ENCODE measurements at regions not wholly inside any gene's neighbourhood (a gene's known extent, or its start where the extent isn't known, plus 50 kb on each side); places are given as distances from the start of the nearest gene placed in this dataset.

DNA sequence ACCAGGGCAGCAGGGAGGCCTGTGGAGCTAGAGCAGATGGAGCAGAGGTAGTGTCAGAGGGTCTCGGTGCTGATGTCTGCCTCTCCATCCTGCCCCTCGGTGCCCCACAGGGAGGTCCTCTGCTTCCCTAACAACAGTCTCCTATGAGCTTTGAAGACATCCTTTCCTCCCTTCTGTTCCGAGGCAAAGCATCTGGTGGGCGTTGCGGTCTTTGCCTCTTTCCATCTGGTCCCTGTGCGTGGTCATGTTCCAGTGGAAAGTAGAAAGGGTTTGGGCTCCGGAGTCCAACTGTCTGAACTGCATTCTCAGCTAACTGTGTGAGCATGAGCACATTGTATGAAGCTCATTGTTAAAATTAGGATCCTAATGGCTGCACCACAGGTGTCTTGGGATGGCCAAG is 370.6 kb downstream of the AACS start:
- dilution Hi-C loops (cut with MboI; ENCODE audit: extremely low pct_ligation_motif_present, low sequenced_read_pairs), result no loop called here
- intact Hi-C loops (cut with micrococcal nuclease), result no loop called here
- ChIA-PET CTCF (no interaction called here), POLR2A (no interaction called here)
- no peaks in the 10 kb centered on the region for H3K4me1 ChIP-seq (ENCODE audit: control insufficient read depth, extremely low read depth, insufficient read depth, low read length)
- TF ChIP-seq EZH2 (IDR thresholded peaks at IDR 0.05; ENCODE audit: borderline replicate concordance, low read depth, low read length, severe bottlenecking), result no peak
- TF ChIP-seq POLR2AphosphoS5 (IDR thresholded peaks at IDR 0.05; ENCODE audit: insufficient read depth, low read depth, low read length), result no peak
- TF ChIP-seq, protein P1, sequence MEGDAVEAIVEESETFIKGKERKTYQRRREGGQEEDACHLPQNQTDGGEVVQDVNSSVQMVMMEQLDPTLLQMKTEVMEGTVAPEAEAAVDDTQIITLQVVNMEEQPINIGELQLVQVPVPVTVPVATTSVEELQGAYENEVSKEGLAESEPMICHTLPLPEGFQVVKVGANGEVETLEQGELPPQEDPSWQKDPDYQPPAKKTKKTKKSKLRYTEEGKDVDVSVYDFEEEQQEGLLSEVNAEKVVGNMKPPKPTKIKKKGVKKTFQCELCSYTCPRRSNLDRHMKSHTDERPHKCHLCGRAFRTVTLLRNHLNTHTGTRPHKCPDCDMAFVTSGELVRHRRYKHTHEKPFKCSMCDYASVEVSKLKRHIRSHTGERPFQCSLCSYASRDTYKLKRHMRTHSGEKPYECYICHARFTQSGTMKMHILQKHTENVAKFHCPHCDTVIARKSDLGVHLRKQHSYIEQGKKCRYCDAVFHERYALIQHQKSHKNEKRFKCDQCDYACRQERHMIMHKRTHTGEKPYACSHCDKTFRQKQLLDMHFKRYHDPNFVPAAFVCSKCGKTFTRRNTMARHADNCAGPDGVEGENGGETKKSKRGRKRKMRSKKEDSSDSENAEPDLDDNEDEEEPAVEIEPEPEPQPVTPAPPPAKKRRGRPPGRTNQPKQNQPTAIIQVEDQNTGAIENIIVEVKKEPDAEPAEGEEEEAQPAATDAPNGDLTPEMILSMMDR (IDR thresholded peaks at IDR 0.05; ENCODE audit: extremely low read depth in 1 of 2, insufficient read depth in 1 of 2, low read depth in 1 of 2, low read length in 2 of 2), result no peak
- no peak for TF ChIP-seq POLR2A (IDR thresholded peaks at IDR 0.05; ENCODE audit: low read depth, low read length)
- TF ChIP-seq, protein P2, sequence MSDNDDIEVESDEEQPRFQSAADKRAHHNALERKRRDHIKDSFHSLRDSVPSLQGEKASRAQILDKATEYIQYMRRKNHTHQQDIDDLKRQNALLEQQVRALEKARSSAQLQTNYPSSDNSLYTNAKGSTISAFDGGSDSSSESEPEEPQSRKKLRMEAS (IDR thresholded peaks at IDR 0.05; ENCODE audit: insufficient read depth, insufficient read length), result no peak
- no peak for TF ChIP-seq MYC (IDR thresholded peaks at IDR 0.05; ENCODE audit: low read depth, low read length)
- no peak for TF ChIP-seq JUN (IDR thresholded peaks at IDR 0.05; ENCODE audit: borderline replicate concordance, insufficient read depth, insufficient read length, low read depth)
- no peak for TF ChIP-seq GATA2 (IDR thresholded peaks at IDR 0.05; ENCODE audit: insufficient read depth, insufficient read length, low read depth, low read length)
- no peak for TF ChIP-seq FOS (IDR thresholded peaks at IDR 0.05; ENCODE audit: borderline replicate concordance, insufficient read depth, low read length)
- H3K79me2 ChIP-seq (ENCODE audit: control insufficient read depth, insufficient read depth, low read length), result no peaks in the 10 kb centered on the region
- H2AFZ ChIP-seq (ENCODE audit: low read depth, low read length), result no peak overlapping the region
- no peaks in the 10 kb centered on the region for H4K20me1 ChIP-seq (replicated peaks; ENCODE audit: control insufficient read depth, extremely low read depth, insufficient read depth, low read length)
- H3K27ac ChIP-seq (ENCODE audit: insufficient read depth, low read depth, low read length), result no peak overlapping the region
- no peaks in the 10 kb centered on the region for H3K9me1 ChIP-seq (replicated peaks; ENCODE audit: control insufficient read depth, extremely low read depth, insufficient read depth, low read length)
- H3K4me2 ChIP-seq (ENCODE audit: insufficient read depth, low read length), result no peak overlapping the region
- DNase-seq (ENCODE audit: low read depth, low spot score), result no peak
- no peak for FAIRE-seq
- no peak overlapping the region for H3K4me3 ChIP-seq (replicated peaks in 1 of 3; ENCODE audit: insufficient read depth in 1 of 3, low read depth in 1 of 3, low read length in 3 of 3)
- no peak overlapping the region for H3K9ac ChIP-seq (replicated peaks; ENCODE audit: extremely low read depth, insufficient read depth, low read length)
- peaks cover 2% of the 10 kb centered on the region for H3K9me3 ChIP-seq (replicated peaks; ENCODE audit: control insufficient read depth, insufficient read depth, low read length)
- no TSS peak for BruUV-seq (replicated peaks)
- no peaks in the 10 kb centered on the region for H3K36me3 ChIP-seq (ENCODE audit: control insufficient read depth in 2 of 2, extremely low read depth in 1 of 2, insufficient read depth in 2 of 2, low read length in 2 of 2)
- H3K27me3 ChIP-seq (ENCODE audit: control insufficient read depth in 2 of 2, insufficient read depth in 2 of 2, low read length in 2 of 2), result no peaks in the 10 kb centered on the region

All from endothelial cell of umbilical vein (primary cell).